ENCODE measurements at regions not wholly inside any gene's neighbourhood (a gene's known extent, or its start where the extent isn't known, plus 50 kb on each side); places are given as distances from the start of the nearest gene placed in this dataset.

GRCh38 chr1:5664906-5665875, 327.0 kb downstream of the NPHP4 start:
- ChIA-PET CTCF (no interaction called here), RAD21 (ENCODE audit: unreplicated experiment) (no interaction called here), SMC1A (ENCODE audit: uncharacterized antibody, unreplicated experiment) (no interaction called here), POLR2A (no interaction called here)
- no peak overlapping the region for H3K4me2 ChIP-seq (ENCODE audit: control insufficient read depth, insufficient read depth)
- H3K36me3 ChIP-seq (ENCODE audit: control insufficient read depth in 2 of 2, insufficient read depth in 2 of 2, low read length in 1 of 2) = no peaks in the 10 kb centered on the region
- ATAC-seq (no peak), FAIRE-seq (no peak), DNase-seq (ENCODE audit: low read depth, low spot score) (no peak)
- H3K4me1 ChIP-seq (ENCODE audit: control insufficient read depth, insufficient read depth, low read length) = no peaks in the 10 kb centered on the region
- H3K4me3 ChIP-seq = no peak overlapping the region
- no peak overlapping the region for H2AFZ ChIP-seq (ENCODE audit: control insufficient read depth, low read depth, low read length)
- TF ChIP-seq PBX3 (IDR thresholded peaks at IDR 0.05; ENCODE audit: insufficient replicate concordance, low read depth, low read length) (no peak), MTA3 (IDR thresholded peaks at IDR 0.05; ENCODE audit: borderline replicate concordance, low read length) (no peak), HDAC6 (IDR thresholded peaks at IDR 0.05; ENCODE audit: unreplicated experiment) (no peak), ZBTB4 (CRISPR knock-in tag; IDR thresholded peaks at IDR 0.05) (no peak), E2F8 (IDR thresholded peaks at IDR 0.05; ENCODE audit: low read depth, partially characterized antibody) (no peak), CBX3 (IDR thresholded peaks at IDR 0.05; ENCODE audit: borderline replicate concordance, low read depth) (no peak), ATF7 (IDR thresholded peaks at IDR 0.05; ENCODE audit: low read depth) (no peak), POLR2AphosphoS5 (IDR thresholded peaks at IDR 0.05; ENCODE audit: low read length) (no peak), PKNOX1 (IDR thresholded peaks at IDR 0.05) (no peak), SMAD5 (IDR thresholded peaks at IDR 0.05; ENCODE audit: low read depth) (no peak), CHD1 (IDR thresholded peaks at IDR 0.05; ENCODE audit: low read depth, low read length) (no peak), ETV6 (conservative IDR thresholded peaks at IDR 0.05 in 1 of 2, IDR thresholded peaks at IDR 0.05 in 1 of 2; ENCODE audit: borderline replicate concordance in 1 of 2, low read depth in 1 of 2) (no peak)
- 14% methylated on average over 10 of the region's 10 CpGs for WGBS (ENCODE audit: insufficient coverage, insufficient replicate concordance, low lambda C conversion rate, missing lambda C conversion rate)
- in situ Hi-C loops (cut with MboI) (no loop called here), intact Hi-C loops (cut with micrococcal nuclease; ENCODE audit: unreplicated experiment) (no loop called here)
- no peaks in the 10 kb centered on the region for H3K27me3 ChIP-seq (replicated peaks in 1 of 2; ENCODE audit: control insufficient read depth in 2 of 2, insufficient read depth in 2 of 2, low read length in 1 of 2)
- no TSS peak for BruUV-seq (replicated peaks)
- no peaks in the 10 kb centered on the region for H3K79me2 ChIP-seq (ENCODE audit: control insufficient read depth, insufficient read depth, low read length)
- no peaks in the 10 kb centered on the region; the same call in 2 of the 3 replicates for H3K9me3 ChIP-seq (replicated peaks; ENCODE audit: control insufficient read depth, insufficient read depth, low read length)
- H3K27ac ChIP-seq (ENCODE audit: control insufficient read depth, insufficient read depth) = no peak overlapping the region
- H4K20me1 ChIP-seq (ENCODE audit: control insufficient read depth, insufficient read depth) = no peaks in the 10 kb centered on the region
- H3K9ac ChIP-seq (ENCODE audit: control insufficient read depth, insufficient read depth, low read length) = no peak overlapping the region
